AG09319 (cell line): ENCODE measurements at regions not wholly inside any gene's neighbourhood (a gene's known extent, or its start where the extent isn't known, plus 50 kb on each side); places are given as distances from the start of the nearest gene placed in this dataset.

Experiments used
- DNase-seq: peaks from one replicate; pipeline ENCODE4 v3.0.0-alpha.2; 2010; ENCODE audit warnings: low read depth; ENCODE audit errors: extremely low read depth
- TF ChIP-seq, protein P1 (sequence below): IDR thresholded peaks from 2 replicates; pipeline ENCODE4 v1.5.1; 2011; ENCODE audit warnings: low read depth, mild to moderate bottlenecking, inconsistent platforms, low read length, moderate library complexity

GRCh38 chr5:61801174-61801573, 469.1 kb downstream of the ZSWIM6 start:
- no peak for DNase-seq
- TF ChIP-seq, protein P1, sequence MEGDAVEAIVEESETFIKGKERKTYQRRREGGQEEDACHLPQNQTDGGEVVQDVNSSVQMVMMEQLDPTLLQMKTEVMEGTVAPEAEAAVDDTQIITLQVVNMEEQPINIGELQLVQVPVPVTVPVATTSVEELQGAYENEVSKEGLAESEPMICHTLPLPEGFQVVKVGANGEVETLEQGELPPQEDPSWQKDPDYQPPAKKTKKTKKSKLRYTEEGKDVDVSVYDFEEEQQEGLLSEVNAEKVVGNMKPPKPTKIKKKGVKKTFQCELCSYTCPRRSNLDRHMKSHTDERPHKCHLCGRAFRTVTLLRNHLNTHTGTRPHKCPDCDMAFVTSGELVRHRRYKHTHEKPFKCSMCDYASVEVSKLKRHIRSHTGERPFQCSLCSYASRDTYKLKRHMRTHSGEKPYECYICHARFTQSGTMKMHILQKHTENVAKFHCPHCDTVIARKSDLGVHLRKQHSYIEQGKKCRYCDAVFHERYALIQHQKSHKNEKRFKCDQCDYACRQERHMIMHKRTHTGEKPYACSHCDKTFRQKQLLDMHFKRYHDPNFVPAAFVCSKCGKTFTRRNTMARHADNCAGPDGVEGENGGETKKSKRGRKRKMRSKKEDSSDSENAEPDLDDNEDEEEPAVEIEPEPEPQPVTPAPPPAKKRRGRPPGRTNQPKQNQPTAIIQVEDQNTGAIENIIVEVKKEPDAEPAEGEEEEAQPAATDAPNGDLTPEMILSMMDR = no peak

GRCh38 chr5:61802456-61802855, 470.4 kb downstream of the ZSWIM6 start:
- no peak for DNase-seq
- TF ChIP-seq, protein P1 = no peak

DNA sequence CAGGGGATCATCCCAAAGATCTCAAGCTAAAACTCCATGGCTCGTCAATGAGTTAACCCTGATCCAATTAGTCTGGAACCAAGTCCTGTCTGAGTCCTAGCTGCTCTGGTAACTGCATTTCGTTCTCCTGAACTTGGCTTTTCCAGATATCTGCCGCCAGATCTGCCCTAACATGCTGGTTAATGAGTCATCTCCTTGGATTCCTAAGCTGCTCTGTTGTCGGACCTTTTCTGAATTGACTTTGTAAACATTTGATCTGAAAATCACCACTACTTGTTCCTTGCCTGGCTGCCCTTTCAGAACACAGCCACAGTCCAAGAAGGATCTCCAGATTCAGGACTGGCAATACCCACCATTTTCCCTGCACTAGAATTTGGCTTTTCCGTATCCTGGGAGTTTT, 473.0 kb downstream of the ZSWIM6 start:
- peak; percentile 8 for DNase-seq
- TF ChIP-seq, protein P1 = no peak

DNA sequence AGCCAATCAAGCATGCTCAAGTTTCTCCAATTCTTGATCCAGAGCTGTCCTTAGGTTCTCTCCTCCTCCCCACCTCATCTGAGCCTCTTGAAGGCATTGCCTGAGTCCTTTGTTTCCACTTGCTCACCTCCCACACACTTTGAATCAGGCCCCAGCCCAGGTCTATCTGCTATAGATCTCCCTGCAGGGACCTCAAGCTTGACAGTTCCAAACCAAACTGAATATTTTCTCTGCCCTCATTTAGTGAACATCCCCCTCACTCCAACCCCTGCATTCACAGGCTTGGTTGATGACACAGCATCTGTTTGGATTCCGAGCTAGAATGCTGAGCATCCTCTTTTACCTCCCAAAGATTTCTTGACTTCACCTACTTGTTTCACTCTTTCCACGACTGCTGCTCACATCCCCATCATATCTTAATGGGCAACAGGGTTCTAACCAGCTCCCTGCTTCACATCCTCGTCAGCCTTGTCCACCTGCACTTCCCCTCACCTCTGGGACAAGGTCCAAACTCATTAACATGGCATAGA, 474.5 kb downstream of the ZSWIM6 start:
- no peak for DNase-seq
- TF ChIP-seq, protein P1 = no peak

- DNase-seq = no peak
- TF ChIP-seq, protein P1 = no peak
Measured at GRCh38 chr5:61808091-61808490, 476.0 kb downstream of the ZSWIM6 start.

DNA sequence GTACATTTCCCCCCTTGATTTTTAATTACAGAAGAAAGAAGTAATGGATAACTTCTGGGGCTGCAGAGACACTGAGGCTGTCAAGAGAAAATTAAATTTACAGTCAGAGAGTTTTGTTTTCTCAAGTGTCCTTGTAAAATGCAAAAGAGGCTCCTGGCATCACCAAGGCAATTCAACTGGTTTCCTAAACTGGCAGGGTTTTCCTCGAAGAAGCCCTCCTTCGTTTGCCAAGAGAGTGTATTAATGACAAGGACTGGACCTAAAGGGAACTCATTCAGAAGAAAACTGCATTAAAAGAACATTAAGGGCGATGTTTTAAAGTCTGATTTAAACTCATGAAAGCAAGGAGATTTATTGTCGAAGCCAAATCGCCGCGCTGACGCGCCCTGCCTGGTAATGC, 476.9 kb downstream of the ZSWIM6 start:
- DNase-seq = no peak
- TF ChIP-seq, protein P1 = no peak

DNA sequence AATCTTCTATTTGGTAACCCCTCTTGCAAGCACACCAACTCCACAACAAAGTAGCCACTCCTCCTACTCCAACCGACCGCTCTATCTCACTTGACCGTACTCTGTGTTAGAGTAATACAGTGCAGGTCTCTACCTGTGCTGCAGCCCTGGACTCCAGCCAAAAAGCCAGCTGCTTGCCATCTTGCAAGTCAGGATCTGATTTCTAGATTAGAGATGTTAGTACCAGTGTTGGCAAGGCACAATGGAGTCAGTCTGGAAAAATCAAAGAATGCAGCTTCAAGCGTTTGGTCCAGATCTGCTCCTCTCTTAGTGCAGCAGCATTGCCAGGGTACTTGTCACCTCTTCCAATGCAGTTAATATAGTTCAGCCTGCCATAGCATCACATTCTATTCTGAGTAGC, 477.6 kb downstream of the ZSWIM6 start:
- TF ChIP-seq, protein P1 = no peak
- no peak for DNase-seq
